ENCODE measurements at regions not wholly inside any gene's neighbourhood (a gene's known extent, or its start where the extent isn't known, plus 50 kb on each side); places are given as distances from the start of the nearest gene placed in this dataset.

DNA sequence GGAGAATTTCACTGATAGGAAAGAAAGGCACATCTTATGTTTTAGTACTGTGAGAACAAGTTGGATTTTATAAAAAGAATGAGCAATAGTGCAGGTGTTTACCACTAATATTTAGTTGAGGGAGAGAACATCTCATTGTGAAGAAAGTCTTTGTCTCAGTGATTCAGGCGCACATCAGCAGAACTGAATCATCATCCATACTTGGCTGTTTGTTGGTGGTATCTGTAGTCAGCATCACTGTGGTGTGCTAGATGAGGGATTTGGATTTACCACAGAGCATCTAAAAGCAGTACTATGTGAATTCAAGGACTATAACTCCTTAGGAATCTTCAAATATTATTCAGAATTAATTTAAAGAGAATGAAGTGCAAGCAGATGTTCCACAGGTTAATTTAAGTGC, 1380.5 kb upstream of the ATXN8OS start:
- Histone ChIP-seq H3K4me1 (ENCODE audit: control insufficient read depth, extremely low read depth, insufficient read depth, low read length) (no peaks in the 10 kb centered on the region), H3K36me3 (ENCODE audit: control insufficient read depth in 2 of 2, extremely low read depth in 1 of 2, insufficient read depth in 2 of 2, low read length in 2 of 2) (no peaks in the 10 kb centered on the region), H2AFZ (ENCODE audit: control insufficient read depth, low read length) (no peak overlapping the region), H3K27ac (ENCODE audit: control insufficient read depth, insufficient read depth, low read length) (no peak overlapping the region), H3K9me1 (ENCODE audit: control insufficient read depth, extremely low read depth, insufficient read depth, low read length) (no peaks in the 10 kb centered on the region), H3K9ac (ENCODE audit: control insufficient read depth, extremely low read depth, insufficient read depth, low read length) (no peak overlapping the region), H4K20me1 (ENCODE audit: control insufficient read depth, extremely low read depth, insufficient read depth, low read length) (no peaks in the 10 kb centered on the region), H3K9me3 (ENCODE audit: control insufficient read depth, low read depth, low read length) (peaks cover 1% of the 10 kb centered on the region), H3K4me2 (ENCODE audit: control insufficient read depth, extremely low read depth, insufficient read depth, low read depth, low read length) (no peak overlapping the region), H3K4me3 (ENCODE audit: control insufficient read depth in 2 of 3, extremely low read depth in 1 of 3, insufficient read depth in 2 of 3, low read depth in 1 of 3, low read length in 3 of 3) (no peak overlapping the region), H3K79me2 (ENCODE audit: control insufficient read depth, insufficient read depth, low read length) (no peaks in the 10 kb centered on the region), H3K27me3 (ENCODE audit: control insufficient read depth, extremely low read depth, insufficient read depth, low read length) (no peaks in the 10 kb centered on the region)
- no peak for TF ChIP-seq EZH2 (IDR thresholded peaks at IDR 0.05; ENCODE audit: low read length)
- TF ChIP-seq, protein P1, sequence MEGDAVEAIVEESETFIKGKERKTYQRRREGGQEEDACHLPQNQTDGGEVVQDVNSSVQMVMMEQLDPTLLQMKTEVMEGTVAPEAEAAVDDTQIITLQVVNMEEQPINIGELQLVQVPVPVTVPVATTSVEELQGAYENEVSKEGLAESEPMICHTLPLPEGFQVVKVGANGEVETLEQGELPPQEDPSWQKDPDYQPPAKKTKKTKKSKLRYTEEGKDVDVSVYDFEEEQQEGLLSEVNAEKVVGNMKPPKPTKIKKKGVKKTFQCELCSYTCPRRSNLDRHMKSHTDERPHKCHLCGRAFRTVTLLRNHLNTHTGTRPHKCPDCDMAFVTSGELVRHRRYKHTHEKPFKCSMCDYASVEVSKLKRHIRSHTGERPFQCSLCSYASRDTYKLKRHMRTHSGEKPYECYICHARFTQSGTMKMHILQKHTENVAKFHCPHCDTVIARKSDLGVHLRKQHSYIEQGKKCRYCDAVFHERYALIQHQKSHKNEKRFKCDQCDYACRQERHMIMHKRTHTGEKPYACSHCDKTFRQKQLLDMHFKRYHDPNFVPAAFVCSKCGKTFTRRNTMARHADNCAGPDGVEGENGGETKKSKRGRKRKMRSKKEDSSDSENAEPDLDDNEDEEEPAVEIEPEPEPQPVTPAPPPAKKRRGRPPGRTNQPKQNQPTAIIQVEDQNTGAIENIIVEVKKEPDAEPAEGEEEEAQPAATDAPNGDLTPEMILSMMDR (optimal IDR thresholded peaks at IDR 0.05 in 1 of 3, IDR thresholded peaks at IDR 0.05 in 1 of 3, conservative IDR thresholded peaks at IDR 0.05 in 1 of 3; ENCODE audit: extremely low read depth in 1 of 3, insufficient read depth in 2 of 3, low read length in 3 of 3), result no peak
- DNase-seq (ENCODE audit: low read depth, low spot score) (no peak), FAIRE-seq (no peak)
- dilution Hi-C loops (cut with MboI; ENCODE audit: extremely low pct_ligation_motif_present, low sequenced_read_pairs), result no loop called here

DNA sequence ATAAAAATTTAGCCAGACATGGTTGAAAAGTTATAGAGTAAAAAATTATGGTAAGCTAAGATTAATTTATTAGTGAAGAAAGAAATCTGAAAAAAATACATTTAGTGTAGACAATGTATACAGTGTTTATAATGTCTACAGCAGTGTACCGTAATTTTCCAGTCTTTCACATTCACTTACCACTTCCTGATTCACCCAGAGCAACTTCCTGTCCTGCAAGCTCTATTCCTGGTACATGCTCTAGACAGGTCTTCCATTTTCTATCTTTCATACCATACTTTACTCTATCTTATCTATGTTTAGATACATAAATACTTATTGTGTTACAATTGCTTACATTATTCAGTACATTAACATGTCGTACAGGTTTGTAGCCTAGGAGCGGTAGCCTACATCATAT, 1387.8 kb upstream of the ATXN8OS start:
- Histone ChIP-seq H2AFZ (ENCODE audit: control insufficient read depth, low read length) (no peak overlapping the region), H3K4me3 (ENCODE audit: control insufficient read depth in 2 of 3, extremely low read depth in 1 of 3, insufficient read depth in 2 of 3, low read depth in 1 of 3, low read length in 3 of 3) (no peak overlapping the region), H4K20me1 (ENCODE audit: control insufficient read depth, extremely low read depth, insufficient read depth, low read length) (no peaks in the 10 kb centered on the region), H3K9me1 (ENCODE audit: control insufficient read depth, extremely low read depth, insufficient read depth, low read length) (no peaks in the 10 kb centered on the region), H3K9ac (ENCODE audit: control insufficient read depth, extremely low read depth, insufficient read depth, low read length) (no peak overlapping the region), H3K27me3 (ENCODE audit: control insufficient read depth, extremely low read depth, insufficient read depth, low read length) (no peaks in the 10 kb centered on the region), H3K4me2 (ENCODE audit: control insufficient read depth, extremely low read depth, insufficient read depth, low read depth, low read length) (no peak overlapping the region), H3K36me3 (ENCODE audit: control insufficient read depth in 2 of 2, extremely low read depth in 1 of 2, insufficient read depth in 2 of 2, low read length in 2 of 2) (no peaks in the 10 kb centered on the region), H3K79me2 (ENCODE audit: control insufficient read depth, insufficient read depth, low read length) (no peaks in the 10 kb centered on the region), H3K9me3 (ENCODE audit: control insufficient read depth, low read depth, low read length) (peaks cover 1% of the 10 kb centered on the region), H3K4me1 (ENCODE audit: control insufficient read depth, extremely low read depth, insufficient read depth, low read length) (no peaks in the 10 kb centered on the region), H3K27ac (ENCODE audit: control insufficient read depth, insufficient read depth, low read length) (no peak overlapping the region)
- dilution Hi-C loops (cut with MboI; ENCODE audit: extremely low pct_ligation_motif_present, low sequenced_read_pairs), result no loop called here
- no peak for DNase-seq (ENCODE audit: low read depth, low spot score)
- no peak for FAIRE-seq
- TF ChIP-seq, protein P1 (optimal IDR thresholded peaks at IDR 0.05 in 1 of 3, IDR thresholded peaks at IDR 0.05 in 1 of 3, conservative IDR thresholded peaks at IDR 0.05 in 1 of 3; ENCODE audit: extremely low read depth in 1 of 3, insufficient read depth in 2 of 3, low read length in 3 of 3), result no peak
- no peak for TF ChIP-seq EZH2 (IDR thresholded peaks at IDR 0.05; ENCODE audit: low read length)

Data from keratinocyte (primary cell).